ENCODE measurements at regions not wholly inside any gene's neighbourhood (a gene's known extent, or its start where the extent isn't known, plus 50 kb on each side); places are given as distances from the start of the nearest gene placed in this dataset.

GRCh38 chr1:56339786-56340465 is 239.4 kb downstream of the PLPP3 start:
- intact Hi-C loops (cut with DNase I; ENCODE audit: low total_unique reads), result no loop called here
- WGBS, 5 donors, result 81 to 92% (median 85%) methylated on average over 6 of the region's 6 CpGs
- Histone ChIP-seq H3K4me3 (no peak overlapping the region), H3K36me3 (no peaks in the 10 kb centered on the region), H3K4me1 (no peaks in the 10 kb centered on the region), H3K27ac (no peak overlapping the region), H3K9me3 (peaks cover 0 to 16% (median 10%) of the 10 kb centered on the region in 8 donors), H3K27me3 (replicated peaks in 1 of 7) (no peaks in the 10 kb centered on the region)
- no peak for TF ChIP-seq CTCF (IDR thresholded peaks at IDR 0.05 in 8 of 11, conservative IDR thresholded peaks at IDR 0.05 in 3 of 11)
- no peak for TF ChIP-seq POLR2A (IDR thresholded peaks at IDR 0.05)
- no peak for TF ChIP-seq POLR2AphosphoS5 (IDR thresholded peaks at IDR 0.05)
- no peak for DNase-seq

GRCh38 chr1:56339093-56339492 is 240.3 kb downstream of the PLPP3 start:
- no peak for DNase-seq
- Histone ChIP-seq H3K4me3 (no peak overlapping the region), H3K27me3 (replicated peaks in 1 of 7) (no peaks in the 10 kb centered on the region), H3K27ac (no peak overlapping the region), H3K4me1 (no peaks in the 10 kb centered on the region), H3K9me3 (peaks cover 0 to 8% (median 3%) of the 10 kb centered on the region in 8 donors), H3K36me3 (no peaks in the 10 kb centered on the region)
- TF ChIP-seq POLR2AphosphoS5 (IDR thresholded peaks at IDR 0.05) (no peak), POLR2A (IDR thresholded peaks at IDR 0.05) (no peak), CTCF (IDR thresholded peaks at IDR 0.05 in 8 of 11, conservative IDR thresholded peaks at IDR 0.05 in 3 of 11) (no peak)
- 69 to 90% (median 89%) methylated on average over 1 of the region's 1 CpG for WGBS, 5 donors
- intact Hi-C loops (cut with DNase I; ENCODE audit: low total_unique reads), result no loop called here

GRCh38 chr1:56336982-56337381 is 242.4 kb downstream of the PLPP3 start:
- TF ChIP-seq POLR2AphosphoS5 (IDR thresholded peaks at IDR 0.05), result no peak
- TF ChIP-seq CTCF (IDR thresholded peaks at IDR 0.05 in 8 of 11, conservative IDR thresholded peaks at IDR 0.05 in 3 of 11), result no peak
- TF ChIP-seq POLR2A (IDR thresholded peaks at IDR 0.05), result no peak

GRCh38 chr1:56335394-56335793 is 244.0 kb downstream of the PLPP3 start:
- TF ChIP-seq POLR2AphosphoS5 (IDR thresholded peaks at IDR 0.05) (no peak), POLR2A (IDR thresholded peaks at IDR 0.05) (no peak), CTCF (IDR thresholded peaks at IDR 0.05 in 8 of 11, conservative IDR thresholded peaks at IDR 0.05 in 3 of 11) (no peak)
- intact Hi-C loops (cut with DNase I; ENCODE audit: low total_unique reads), result no loop called here
- Histone ChIP-seq H3K36me3 (no peaks in the 10 kb centered on the region), H3K4me3 (no peak overlapping the region), H3K4me1 (peaks cover 0 to 2% (median 0%) of the 10 kb centered on the region in 6 donors), H3K27me3 (replicated peaks in 1 of 7) (no peaks in the 10 kb centered on the region), H3K27ac (no peak overlapping the region), H3K9me3 (no peaks in the 10 kb centered on the region)
- DNase-seq, result no peak
- 84 to 98% (median 88%) methylated on average over 1 of the region's 1 CpG for WGBS, 5 donors

More at GRCh38 chr1:56336982-56337381, 242.4 kb downstream of the PLPP3 start:
- intact Hi-C loops (cut with DNase I; ENCODE audit: low total_unique reads), result no loop called here
- Histone ChIP-seq H3K4me1 (no peaks in the 10 kb centered on the region), H3K27ac (no peak overlapping the region), H3K27me3 (replicated peaks in 1 of 7) (no peaks in the 10 kb centered on the region), H3K4me3 (no peak overlapping the region), H3K36me3 (no peaks in the 10 kb centered on the region), H3K9me3 (no peaks in the 10 kb centered on the region)
- WGBS, 5 donors, result 79 to 95% (median 90%) methylated on average over 2 of the region's 2 CpGs
- DNase-seq, result no peak
